ENCODE measurements at regions not wholly inside any gene's neighbourhood (a gene's known extent, or its start where the extent isn't known, plus 50 kb on each side); places are given as distances from the start of the nearest gene placed in this dataset.
"Not testable (repeated sequence)": the region's sequence is repeated elsewhere in the genome, so short reads cannot be mapped to it uniquely, and the experiment has no call there.

DNA sequence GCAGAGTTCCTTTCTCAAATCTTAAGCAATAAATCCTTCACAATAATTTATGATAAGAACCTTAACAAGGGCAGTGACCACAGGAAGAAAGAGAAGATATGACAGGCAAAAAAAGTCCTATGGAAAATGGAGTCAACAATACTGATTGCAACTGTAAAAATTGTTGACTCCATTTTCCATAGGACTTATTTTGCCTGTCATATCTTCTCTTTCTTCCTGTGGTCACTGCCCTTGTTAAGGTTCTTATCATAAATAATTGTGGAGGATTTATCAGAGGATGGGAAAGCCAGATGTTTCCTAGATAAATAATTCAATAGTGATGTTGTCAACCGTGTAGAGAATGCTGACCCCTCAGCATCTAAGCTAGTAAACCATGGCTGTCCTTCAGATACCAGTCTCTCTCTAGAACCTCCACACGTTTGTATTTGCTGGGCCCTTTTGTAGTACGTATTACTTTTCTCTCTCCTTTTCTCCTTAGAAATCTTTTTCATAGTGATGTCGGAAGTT lies 172.6 kb upstream of the BET1 start:
- DNase-seq, result no peak

DNA sequence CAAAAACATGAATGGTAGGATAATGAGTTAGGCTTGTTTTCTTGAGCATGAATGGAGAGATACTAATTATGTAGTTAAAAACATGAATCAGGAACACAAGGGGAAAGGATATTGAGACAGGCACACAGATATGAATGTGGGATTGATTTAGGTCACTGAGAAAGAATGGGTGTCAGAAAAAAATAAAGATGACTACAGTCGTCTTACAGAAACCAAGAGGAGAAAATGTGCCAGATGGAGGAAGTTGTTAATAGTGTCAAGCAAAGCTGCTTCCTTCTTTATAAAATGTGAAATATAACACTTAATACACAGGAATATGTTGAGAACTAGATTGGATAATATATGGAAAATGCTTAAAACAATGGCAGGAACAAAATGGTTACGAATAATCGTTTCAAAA lies 173.3 kb upstream of the BET1 start:
- DNase-seq, result no peak

DNA sequence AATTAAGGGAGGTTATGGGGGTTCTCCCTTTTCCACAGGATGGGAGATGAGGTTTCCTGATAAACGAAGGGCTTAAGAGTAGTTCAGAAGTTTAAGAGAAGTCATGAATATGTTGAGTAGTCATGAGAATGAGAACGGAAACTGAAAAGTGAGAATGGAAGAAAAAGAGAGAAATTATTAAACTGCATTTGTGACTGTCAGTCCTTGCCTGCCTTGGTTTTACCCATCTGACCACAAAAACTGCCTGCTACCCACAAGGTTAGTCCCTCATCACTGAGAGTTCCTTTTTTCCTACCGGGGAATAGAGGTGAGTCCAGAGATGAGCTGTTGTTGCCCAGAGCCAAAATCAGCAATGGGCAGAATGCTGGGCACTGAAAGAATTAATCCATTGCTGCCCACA lies 174.1 kb upstream of the BET1 start:
- DNase-seq, result no peak

DNA sequence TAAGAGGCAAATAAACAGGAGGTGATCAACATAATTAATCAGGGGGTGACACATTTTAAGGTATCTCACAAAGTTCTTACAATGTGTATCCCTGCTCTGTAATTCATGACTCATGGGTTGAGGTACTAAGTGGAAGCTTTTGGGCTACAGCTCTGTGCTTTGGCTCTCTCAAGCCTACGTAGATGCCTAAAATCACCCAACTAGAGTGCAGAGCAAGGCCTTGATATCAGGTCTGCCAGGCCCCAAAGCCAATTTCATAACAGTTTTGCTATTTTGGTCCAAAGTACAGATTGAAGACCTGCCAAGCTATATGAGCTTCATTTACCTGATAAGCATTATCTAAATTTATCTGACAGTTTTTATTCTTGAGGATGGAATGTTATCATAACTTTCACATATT lies 175.3 kb upstream of the BET1 start:
- no peak for DNase-seq

DNA sequence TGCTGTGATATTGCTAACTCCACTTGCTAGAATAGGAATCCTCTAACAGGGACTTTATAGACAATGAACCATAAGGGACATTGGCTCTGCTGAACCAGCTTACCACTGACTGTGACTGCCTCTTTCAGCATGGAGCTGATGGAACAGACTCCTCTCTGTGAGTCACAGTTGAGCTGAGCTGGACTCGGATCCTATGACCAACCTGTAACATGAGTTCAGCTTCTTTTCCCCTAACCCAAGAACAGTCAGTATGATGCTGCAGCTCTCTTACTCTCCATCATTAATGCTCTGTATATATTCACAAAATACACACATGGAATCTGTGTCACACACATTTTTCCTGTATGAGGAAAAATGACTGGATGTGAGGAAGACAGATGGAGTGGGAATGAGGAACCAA lies 177.9 kb upstream of the BET1 start:
- no peak for DNase-seq

DNA sequence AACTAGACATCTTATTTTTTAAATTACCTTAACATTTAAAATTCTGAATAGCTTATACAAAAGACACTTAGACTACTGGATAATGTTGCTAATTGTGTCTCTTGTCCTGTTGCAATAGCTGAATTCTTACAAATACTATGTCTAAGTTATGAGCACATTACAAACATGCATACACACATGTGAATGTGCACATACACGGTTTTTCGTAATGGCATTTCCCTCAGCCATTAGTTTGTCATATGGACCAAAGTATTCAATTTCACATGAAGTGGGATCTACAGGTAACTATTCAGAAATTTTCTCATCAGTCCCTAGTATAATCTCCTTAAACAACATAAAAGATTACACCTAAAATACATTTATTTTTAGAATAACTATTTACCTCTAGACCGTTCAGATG lies 178.6 kb upstream of the BET1 start:
- DNase-seq, result no peak

DNA sequence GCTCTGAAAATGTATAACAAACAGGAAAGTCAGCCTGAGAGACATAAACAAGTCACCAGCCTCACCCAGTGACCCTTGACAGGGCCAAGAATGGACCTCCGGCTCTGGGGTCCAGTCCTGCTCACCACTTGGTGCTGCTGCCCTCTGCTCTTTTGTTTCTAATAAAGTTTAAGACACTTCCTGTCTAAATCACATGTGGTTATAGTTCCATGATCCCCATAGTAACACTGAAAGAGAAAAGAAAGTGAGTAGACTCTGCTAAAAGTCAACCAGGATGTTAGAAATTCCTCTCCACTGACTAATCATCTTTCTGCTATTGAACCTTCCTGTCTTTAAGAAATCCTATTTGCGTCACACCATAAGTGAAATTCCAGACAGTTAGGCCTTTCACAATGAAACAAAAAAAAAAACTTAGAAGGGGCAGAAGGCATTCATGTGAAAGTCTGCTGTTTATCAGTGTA lies 179.2 kb upstream of the BET1 start:
- DNase-seq, result no peak

DNA sequence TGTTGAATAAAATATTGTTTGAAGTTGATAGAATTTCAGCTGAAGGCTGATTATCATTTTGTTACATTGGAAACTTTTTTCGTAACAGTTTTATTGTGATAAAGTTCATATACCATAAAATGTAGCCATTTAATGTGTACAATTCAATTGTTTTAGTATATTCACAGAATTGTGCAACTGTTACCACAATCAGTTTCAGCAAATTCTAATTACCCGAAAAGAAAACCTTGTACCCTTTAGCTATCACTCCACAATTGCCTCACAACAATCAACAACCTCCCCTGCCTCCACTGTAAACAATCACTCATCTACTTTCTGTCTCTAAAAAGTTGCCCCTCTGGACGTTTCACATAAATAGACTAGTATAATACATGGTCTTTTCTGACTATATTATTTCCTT lies 179.7 kb upstream of the BET1 start:
- DNase-seq, result no peak

DNA sequence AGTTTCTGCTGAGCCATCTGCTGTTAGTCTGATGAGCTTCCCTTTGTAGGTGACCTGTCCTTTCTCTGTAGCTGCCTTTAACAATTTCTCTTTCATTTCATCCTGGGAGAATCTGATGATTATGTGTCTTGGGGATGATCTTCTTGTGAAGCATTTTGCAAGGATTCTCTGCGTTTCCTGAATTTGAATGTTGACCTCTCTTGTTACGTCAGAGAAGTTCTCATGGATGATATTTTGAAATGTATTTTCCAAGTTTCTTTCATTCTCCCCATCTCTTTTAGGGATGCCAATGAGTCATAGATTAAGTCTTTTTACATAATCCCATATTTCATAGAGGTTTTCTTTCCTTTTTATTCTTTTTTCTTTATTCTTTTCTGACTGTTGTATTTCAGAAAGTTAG lies 184.2 kb upstream of the BET1 start:
- DNase-seq, result no peak

DNA sequence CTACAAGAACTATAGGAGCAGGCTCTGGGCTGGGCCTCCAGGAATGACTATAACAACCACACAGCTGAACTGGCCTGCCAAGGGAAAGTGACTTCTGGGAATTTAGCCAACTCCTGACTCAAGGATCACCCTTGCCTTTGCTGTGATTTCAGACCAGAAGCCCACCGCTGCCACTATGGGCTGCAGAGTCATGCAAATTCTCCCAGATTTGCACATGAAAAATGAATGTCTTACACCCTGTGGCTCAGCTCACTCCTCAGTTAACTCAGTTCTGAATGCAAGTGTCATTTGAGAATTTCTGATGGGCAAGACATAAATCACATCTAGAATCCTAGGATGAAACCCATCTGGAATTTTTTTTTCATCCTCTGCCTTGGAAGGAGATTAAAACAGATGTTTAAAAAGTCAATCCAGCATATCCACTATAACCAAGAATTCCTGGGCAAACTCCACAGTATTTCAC lies 186.5 kb upstream of the BET1 start:
- DNase-seq, result no peak

DNA sequence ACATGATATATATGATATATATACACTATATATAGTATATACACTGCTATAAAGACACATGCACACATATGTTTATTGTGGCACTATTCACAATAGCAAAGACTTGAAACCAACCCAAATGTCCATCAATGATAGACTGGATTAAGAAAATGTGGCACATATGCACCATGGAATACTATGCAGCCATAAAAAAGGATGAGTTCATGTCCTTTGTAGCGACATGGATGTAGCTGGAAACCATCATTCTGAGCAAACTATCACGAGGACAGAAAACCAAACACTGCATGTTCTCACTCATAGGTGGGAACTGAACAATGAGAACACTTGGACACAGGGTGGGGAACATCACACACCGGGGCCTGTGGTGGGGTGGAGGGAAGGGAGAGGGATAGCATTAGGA lies 190.3 kb upstream of the BET1 start:
- DNase-seq, result not testable (repeated sequence)

DNA sequence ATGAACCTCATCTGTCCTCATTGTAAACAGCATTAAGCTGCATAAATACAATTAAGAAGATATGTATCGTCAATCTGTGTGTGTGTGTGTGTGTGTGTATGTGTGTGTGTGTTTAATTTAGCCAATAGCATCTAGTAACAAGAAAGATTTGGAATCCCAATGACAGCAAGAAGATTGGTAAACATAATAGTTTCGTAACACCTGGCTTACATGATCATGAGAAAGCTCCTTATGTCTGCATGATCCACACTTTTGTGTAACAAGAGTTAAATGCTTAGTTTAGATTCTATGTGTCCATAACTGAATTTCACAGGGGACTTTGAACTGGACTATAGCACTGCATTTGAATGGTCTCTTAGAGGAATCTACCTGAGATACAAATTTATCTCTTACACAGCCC lies 191.0 kb upstream of the BET1 start:
- no peak for DNase-seq

DNA sequence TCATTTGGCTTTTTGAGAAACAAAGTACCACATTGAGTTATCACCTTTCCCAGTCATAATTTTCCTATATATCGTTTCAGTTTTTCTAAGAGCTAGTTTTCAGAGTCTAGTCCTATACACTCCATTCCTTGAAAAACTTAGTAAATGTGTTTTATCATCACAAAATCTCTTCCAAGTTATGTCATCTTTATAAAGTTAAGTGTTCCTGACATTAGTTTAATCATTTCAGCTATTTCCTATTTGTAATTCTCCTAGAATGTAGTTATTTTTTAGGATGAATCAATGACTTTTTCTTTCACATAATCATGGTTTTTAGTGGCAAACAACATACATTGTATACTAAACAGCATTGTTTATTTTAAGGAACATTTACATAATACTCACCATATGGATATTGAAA lies 191.7 kb upstream of the BET1 start:
- no peak for DNase-seq

DNA sequence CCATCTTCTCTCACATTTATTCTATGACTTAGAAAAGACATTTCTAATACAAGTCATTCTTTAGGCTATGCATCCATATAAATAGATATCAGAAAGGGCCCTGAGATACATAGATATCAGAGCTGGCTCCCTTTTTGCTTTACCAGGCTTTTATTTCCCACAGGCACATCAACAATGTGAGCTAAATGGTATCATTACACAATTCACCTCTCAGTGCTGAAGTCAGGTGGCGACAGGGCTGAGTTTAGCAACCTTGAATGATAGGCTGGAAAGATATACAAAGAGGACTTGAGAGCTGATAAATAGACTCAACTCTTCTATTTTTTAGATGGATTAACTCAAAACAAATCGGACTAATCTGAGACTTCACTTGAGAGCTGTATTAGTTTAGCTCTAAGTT lies 189.2 kb upstream of the COL1A2 start:
- DNase-seq, result no peak

DNA sequence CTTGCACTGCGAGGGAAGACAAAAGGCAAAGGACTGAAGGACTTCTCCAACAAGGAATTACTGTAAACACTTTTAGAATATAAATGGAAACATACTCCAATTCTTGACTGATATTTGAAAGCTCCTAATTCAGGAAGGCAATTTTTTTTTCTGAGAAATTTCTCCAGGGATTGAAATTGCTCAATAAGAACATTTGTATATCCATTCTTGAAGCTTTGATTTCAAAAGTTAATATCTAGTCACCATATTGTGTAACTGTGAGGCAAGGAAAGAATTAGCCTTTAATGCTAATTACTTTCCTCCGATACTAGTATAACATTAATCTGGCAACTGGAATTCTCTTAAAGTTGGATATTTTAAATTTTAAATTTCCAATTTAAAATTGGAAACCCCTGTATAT lies 188.4 kb upstream of the COL1A2 start:
- DNase-seq, result no peak

DNA sequence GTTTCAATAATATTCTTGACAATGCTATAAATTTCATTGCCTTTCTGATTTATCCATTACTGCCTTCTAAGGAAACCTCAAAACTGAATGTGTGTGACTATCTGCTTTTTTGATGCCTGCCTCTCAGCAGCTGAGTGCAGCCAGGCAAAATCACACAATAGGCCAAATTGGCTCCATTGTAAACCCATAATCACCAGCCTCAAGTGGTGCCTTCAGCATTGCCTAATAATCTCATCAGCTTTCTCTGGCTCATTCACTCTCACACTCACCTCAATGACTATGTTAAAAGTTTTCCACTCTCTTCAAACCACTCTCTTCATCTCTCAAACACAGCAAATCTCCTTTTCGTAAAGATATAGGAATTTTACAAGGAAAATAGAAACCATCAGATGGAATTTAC lies 182.5 kb upstream of the COL1A2 start:
- peak; percentile 47 for DNase-seq

DNA sequence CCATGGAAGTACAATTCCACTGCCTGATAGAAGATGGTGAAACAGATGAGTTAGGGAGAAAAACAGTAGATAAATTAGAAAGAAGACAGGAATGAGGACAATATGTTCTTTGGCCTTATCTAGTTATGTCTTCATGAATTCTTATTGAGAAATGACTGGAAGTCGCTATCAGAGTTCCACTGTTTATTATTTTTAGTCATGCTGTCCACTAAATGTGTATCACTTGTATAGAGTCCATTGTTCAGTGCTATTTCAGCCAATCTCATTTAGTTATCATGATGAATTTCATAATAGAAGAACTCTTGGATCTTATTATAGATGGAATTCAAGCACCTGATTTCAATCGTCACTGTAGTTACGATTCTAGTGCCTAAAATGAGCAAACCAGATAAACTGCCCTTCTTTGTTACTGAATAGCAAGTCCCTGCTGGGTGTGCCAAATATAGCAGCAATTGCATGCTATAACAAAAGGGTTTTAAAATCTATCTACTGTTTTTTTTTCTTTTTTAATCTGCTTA lies 177.7 kb upstream of the COL1A2 start:
- DNase-seq, result no peak

DNA sequence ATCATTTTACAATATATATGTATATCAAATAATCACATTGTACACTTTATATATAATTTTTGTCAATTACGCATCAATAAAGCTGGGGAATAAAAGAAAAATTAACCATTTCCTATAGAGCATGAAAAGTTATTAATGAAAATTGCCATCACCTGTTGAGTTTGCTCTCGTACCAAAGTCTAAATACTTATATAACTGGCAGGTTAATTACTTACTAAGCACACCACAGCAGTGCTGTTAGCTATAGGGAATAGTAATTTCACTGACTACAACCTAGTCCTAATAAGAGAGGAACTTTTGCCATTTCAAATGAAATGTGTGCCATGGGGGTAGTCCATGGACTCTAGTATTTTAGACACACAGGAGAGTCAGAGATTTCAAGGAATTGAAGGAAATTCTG lies 176.9 kb upstream of the COL1A2 start:
- no peak for DNase-seq

DNA sequence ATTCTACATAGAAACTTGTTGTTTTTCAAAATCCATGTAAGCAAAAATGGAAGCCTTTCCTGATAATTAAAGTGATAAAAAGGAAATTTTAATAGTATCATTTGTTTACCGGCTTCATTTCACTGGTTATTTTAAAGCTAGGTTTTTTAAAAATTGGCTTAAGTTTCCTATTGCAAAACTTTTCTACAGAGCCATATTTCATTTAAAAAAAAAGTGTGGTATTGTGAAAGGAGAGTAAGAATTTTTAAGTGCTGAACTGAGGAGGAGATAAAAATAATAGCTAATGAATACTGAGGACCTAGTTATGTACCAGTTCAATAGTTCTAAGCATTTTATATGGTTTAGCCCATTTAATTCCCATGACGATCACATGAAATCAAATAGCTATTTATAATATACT lies 172.2 kb upstream of the COL1A2 start:
- no peak for DNase-seq

DNA sequence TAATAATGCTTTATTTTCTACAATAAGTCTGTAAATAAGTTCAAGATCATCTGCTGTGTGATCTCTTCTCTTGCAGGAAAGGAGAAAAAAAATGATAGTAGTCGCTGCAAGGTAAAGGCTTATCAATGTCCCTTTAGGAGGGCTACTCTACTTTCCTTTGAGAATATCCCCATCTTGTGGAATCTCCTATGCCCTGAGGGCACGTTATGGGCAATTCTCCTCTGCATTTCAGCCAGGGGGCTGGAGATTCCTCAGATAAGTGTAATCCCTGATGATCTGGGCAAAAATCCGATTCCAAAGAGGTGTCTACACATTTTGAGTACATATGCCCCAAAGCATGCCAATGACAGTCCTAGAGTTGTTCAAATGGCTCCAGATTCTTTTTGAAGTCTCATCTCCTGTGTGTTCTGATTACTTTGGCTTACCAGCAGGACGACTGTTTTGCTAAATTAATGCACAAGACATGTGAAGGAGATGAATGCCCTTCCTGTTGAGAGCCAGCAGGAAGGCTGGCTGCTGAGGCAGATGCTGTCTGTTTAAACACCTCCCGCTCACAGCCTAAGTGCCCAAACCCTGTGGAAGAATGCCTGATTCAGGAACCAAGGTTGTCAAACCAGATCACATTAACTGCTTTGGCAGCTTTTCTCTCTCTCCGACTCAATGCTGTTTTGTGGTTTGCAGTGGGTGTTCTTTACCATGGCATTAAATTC lies 171.2 kb upstream of the COL1A2 start:
- DNase-seq, result no peak

DNA sequence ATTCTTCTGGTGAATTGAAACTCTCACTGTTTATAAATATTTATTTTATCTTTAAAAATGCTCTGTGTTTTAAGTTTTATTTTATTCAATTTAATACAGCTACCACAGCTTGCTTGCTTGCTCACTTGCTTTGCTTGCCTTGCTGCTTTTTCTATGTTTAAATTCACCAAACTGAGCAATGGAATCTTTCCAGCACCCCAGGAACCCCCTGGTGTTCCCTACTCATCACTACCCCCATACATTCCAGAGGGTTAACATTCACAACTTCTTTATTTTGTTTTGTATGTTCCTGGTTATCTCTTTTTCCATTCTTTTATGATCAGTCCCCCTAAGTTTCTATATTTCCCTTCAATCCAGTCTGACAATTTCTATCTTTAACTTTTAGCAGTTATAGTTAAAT lies 166.5 kb upstream of the COL1A2 start:
- no peak for DNase-seq

DNA sequence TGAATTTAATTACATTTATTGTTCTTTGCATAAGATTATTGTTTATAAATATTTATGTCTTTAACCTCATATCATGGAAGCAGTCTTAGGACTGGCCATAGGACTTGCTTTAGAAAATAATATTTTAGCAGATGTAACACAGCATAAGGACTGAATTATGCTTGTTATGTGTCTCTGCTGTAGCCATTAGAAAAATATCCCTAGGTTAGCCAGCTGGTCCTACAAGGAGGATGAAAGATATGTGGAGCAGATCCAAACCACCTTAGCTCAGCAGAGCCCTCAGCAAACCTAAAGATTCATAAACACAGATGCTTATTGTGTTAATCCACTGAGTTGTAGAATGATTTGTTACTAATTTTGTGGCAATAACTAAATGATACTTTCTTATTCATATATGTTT lies 166.0 kb upstream of the COL1A2 start:
- no peak for DNase-seq

DNA sequence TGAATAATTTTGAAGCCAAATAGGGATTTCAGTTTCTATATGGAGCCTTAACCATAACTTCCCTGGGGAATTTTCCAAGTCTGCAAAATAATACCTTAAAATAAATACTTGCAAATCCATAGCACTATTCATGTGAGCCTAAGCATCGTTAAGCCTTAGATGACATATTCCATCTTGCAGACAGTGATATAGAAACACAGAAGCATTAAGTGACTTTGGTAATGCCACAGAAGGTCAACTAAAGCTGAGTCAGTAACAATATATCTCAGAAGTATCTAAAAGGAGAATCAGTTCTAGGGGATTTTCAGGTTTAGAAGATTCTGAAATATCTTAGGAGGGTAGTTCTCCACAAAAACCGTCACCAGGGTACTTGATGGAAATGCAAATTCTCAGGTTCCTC lies 163.4 kb upstream of the COL1A2 start:
- no peak for DNase-seq

DNA sequence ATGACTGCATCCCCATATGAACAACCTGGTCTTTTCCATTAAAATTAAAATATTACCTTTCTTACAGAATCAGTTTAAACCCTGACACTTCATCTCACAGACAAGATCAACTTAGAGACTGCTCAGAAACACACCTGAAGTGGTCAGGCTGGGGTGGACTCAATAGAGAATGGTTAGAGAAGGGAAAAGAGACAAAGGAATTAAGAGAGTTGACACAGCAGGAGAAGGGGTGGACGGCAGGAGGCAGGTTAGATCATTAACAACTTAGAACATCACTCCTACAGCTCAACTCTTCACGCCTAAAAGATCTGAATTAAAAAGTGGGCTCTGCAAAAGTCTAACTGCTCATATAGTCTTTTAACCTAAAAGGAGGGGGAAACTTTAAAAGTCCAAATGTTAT lies 157.7 kb upstream of the COL1A2 start:
- no peak for DNase-seq

DNA sequence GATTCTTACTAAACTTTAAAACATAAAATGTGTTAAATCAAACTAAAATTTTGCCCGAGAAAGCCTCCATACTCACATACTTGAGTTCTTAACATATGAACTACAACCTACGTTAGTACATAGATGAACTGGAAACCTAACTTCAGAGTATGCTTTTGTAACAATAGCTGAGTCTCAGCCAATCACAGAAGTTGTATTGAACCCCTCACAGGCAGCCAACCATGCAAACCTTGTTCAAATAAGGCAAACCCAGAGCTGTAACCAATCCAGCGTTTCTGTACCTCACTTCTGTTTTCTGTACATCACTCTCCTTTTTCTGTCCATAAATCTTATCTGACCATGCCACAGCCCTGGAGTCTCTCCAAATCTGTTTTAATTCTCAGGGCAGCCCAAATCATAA lies 157.3 kb upstream of the COL1A2 start:
- no peak for DNase-seq
